ENCODE measurements at regions not wholly inside any gene's neighbourhood (a gene's known extent, or its start where the extent isn't known, plus 50 kb on each side); places are given as distances from the start of the nearest gene placed in this dataset.

DNA sequence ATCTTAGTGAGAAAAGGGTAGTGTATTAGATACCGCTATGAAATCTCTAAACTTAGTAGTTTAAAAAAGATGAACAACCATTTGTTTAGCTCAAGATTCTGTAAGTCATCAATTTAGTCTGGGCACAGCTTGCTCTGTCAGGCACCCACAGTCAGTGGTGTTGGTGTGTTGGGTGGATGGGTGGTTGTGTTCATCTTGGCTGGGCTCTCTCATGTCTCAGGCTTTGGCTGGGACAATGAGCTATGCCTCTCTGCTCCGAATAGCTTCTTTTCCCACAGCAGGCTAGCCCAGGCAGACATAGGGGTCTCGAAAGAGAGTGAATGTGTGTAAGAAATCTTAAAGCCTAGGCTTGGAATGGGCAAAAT lies 127.0 kb upstream of the GATB start:
- TF ChIP-seq POU6F1 (CRISPR knock-in tag; IDR thresholded peaks at IDR 0.05; ENCODE audit: borderline replicate concordance, low read depth) = no peak
- no peak for TF ChIP-seq RARB (CRISPR knock-in tag; IDR thresholded peaks at IDR 0.05)
- TF ChIP-seq ZNF565 (CRISPR knock-in tag; conservative IDR thresholded peaks at IDR 0.05; ENCODE audit: low read depth) = no peak
- TF ChIP-seq BACH2 (CRISPR knock-in tag; IDR thresholded peaks at IDR 0.05; ENCODE audit: borderline replicate concordance) = no peak
- no peak for TF ChIP-seq OSR1 (CRISPR knock-in tag; IDR thresholded peaks at IDR 0.05)
- TF ChIP-seq ARNTL (CRISPR knock-in tag; IDR thresholded peaks at IDR 0.05; ENCODE audit: borderline replicate concordance, low read depth) = no peak
- TF ChIP-seq ZFP30 (CRISPR knock-in tag; IDR thresholded peaks at IDR 0.05) = no peak
- TF ChIP-seq PATZ1 (CRISPR knock-in tag; IDR thresholded peaks at IDR 0.05; ENCODE audit: borderline replicate concordance) = no peak
- no peak for TF ChIP-seq ZFP3 (CRISPR knock-in tag; IDR thresholded peaks at IDR 0.05)
- no peak for TF ChIP-seq ZNF70 (CRISPR knock-in tag; IDR thresholded peaks at IDR 0.05)
- TF ChIP-seq, protein P1, sequence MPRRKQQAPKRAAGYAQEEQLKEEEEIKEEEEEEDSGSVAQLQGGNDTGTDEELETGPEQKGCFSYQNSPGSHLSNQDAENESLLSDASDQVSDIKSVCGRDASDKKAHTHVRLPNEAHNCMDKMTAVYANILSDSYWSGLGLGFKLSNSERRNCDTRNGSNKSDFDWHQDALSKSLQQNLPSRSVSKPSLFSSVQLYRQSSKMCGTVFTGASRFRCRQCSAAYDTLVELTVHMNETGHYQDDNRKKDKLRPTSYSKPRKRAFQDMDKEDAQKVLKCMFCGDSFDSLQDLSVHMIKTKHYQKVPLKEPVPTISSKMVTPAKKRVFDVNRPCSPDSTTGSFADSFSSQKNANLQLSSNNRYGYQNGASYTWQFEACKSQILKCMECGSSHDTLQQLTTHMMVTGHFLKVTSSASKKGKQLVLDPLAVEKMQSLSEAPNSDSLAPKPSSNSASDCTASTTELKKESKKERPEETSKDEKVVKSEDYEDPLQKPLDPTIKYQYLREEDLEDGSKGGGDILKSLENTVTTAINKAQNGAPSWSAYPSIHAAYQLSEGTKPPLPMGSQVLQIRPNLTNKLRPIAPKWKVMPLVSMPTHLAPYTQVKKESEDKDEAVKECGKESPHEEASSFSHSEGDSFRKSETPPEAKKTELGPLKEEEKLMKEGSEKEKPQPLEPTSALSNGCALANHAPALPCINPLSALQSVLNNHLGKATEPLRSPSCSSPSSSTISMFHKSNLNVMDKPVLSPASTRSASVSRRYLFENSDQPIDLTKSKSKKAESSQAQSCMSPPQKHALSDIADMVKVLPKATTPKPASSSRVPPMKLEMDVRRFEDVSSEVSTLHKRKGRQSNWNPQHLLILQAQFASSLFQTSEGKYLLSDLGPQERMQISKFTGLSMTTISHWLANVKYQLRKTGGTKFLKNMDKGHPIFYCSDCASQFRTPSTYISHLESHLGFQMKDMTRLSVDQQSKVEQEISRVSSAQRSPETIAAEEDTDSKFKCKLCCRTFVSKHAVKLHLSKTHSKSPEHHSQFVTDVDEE (CRISPR knock-in tag; IDR thresholded peaks at IDR 0.05) = no peak
- no peak for TF ChIP-seq ZC3H10 (CRISPR knock-in tag; IDR thresholded peaks at IDR 0.05)
- TF ChIP-seq, protein P2, sequence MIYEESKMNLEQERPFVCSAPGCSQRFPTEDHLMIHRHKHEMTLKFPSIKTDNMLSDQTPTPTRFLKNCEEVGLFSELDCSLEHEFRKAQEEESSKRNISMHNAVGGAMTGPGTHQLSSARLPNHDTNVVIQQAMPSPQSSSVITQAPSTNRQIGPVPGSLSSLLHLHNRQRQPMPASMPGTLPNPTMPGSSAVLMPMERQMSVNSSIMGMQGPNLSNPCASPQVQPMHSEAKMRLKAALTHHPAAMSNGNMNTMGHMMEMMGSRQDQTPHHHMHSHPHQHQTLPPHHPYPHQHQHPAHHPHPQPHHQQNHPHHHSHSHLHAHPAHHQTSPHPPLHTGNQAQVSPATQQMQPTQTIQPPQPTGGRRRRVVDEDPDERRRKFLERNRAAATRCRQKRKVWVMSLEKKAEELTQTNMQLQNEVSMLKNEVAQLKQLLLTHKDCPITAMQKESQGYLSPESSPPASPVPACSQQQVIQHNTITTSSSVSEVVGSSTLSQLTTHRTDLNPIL (CRISPR knock-in tag; IDR thresholded peaks at IDR 0.05; ENCODE audit: low read depth) = no peak
